A673 (cell line): ENCODE measurements at regions not wholly inside any gene's neighbourhood (a gene's known extent, or its start where the extent isn't known, plus 50 kb on each side); places are given as distances from the start of the nearest gene placed in this dataset.
"Not testable (repeated sequence)": the region's sequence is repeated elsewhere in the genome, so short reads cannot be mapped to it uniquely, and the experiment has no call there.

Experiments used
- BruUV-seq: library from RNA; stranded (reverse); fragments of 400-500 nt; replicated peaks from 2 replicates; lab custom pipeline; 2021; lab: Mats Ljungman, UMichigan
- CTCF ChIA-PET: fragments of 300-600 bp; sonication (Branson Sonifier 250); formaldehyde crosslinking; loops from one replicate; lab custom pipeline; 2022; ENCODE audit warnings: antibody characterized with exemption; lab: Charles Lee
- POLR2A ChIA-PET: fragments of 300-600 bp; sonication (Branson Sonifier 250); formaldehyde crosslinking; loops from one replicate; lab custom pipeline; 2022; ENCODE audit warnings: antibody characterized with exemption; ENCODE audit not compliant: low non-redundant PET; lab: Charles Lee
- DNase-seq: peaks from one replicate; pipeline ENCODE4 v3.0.0-alpha.2; 2015; ENCODE audit warnings: low spot score
- H3K27ac ChIP-seq: fragments of 200-600 bp; sonication (generic); 2 replicates; pipeline ENCODE4 v1.5.1; 2016; ENCODE audit warnings: mixed run types, low read depth, mild to moderate bottlenecking, mixed read lengths, antibody characterized with exemption, low read length; ENCODE audit not compliant: poor library complexity, severe bottlenecking
- H3K27me3 ChIP-seq: fragments of 200-600 bp; sonication (generic); replicated peaks from 2 replicates; pipeline ENCODE4 v1.6.1; 2017; ENCODE audit warnings: mixed run types, low read depth, mild to moderate bottlenecking, mixed read lengths, antibody characterized with exemption, low read length; ENCODE audit not compliant: insufficient read depth, poor library complexity
- H3K36me3 ChIP-seq: fragments of 200-600 bp; sonication (generic); 2 replicates; pipeline ENCODE4 v1.6.1; 2016; ENCODE audit warnings: mixed run types, mild to moderate bottlenecking, mixed read lengths, antibody characterized with exemption, low read length; ENCODE audit not compliant: insufficient read depth, poor library complexity, severe bottlenecking
- H3K4me1 ChIP-seq: fragments of 200-600 bp; sonication (generic); 2 replicates; pipeline ENCODE4 v1.6.1; 2017; ENCODE audit warnings: mixed run types, mild to moderate bottlenecking, mixed read lengths, antibody characterized with exemption, low read length; ENCODE audit not compliant: insufficient read depth, poor library complexity, severe bottlenecking
- H3K4me3 ChIP-seq: fragments of 200-600 bp; sonication (generic); 2 replicates; pipeline ENCODE4 v1.5.1; 2016; ENCODE audit warnings: low read depth, mixed run types, mild to moderate bottlenecking, mixed read lengths, low read length; ENCODE audit not compliant: poor library complexity, severe bottlenecking
- H3K9me3 ChIP-seq: fragments of 200-600 bp; sonication (generic); 2 replicates; pipeline ENCODE4 v1.6.1; 2016; ENCODE audit warnings: mixed run types, low read depth, mild to moderate bottlenecking, mixed read lengths, antibody characterized with exemption, low read length; ENCODE audit not compliant: poor library complexity, severe bottlenecking
- EZH2 ChIP-seq: fragments of 200-600 bp; sonication (generic); IDR thresholded peaks from 2 replicates; pipeline ENCODE4 v1.6.1; 2017; ENCODE audit warnings: borderline replicate concordance, low read depth, mild to moderate bottlenecking, mixed read lengths, antibody characterized with exemption, low read length; ENCODE audit not compliant: poor library complexity, severe bottlenecking
- intact Hi-C: fragments of 100-400 bp; cut with micrococcal nuclease; formaldehyde crosslinking; loops from one replicate; pipeline ENCODE4 v1.10.0; 2022; ENCODE audit not compliant: unreplicated experiment
- TF ChIP-seq, protein P1 (sequence below): fragments of 300-800, 200-600 bp; sonication (generic); conservative IDR thresholded peaks from 2 replicates; pipeline ENCODE4 v1.5.1; 2017; ENCODE audit warnings: low read depth, mild to moderate bottlenecking, antibody characterized with exemption, low read length, moderate library complexity, mixed read lengths

DNA sequence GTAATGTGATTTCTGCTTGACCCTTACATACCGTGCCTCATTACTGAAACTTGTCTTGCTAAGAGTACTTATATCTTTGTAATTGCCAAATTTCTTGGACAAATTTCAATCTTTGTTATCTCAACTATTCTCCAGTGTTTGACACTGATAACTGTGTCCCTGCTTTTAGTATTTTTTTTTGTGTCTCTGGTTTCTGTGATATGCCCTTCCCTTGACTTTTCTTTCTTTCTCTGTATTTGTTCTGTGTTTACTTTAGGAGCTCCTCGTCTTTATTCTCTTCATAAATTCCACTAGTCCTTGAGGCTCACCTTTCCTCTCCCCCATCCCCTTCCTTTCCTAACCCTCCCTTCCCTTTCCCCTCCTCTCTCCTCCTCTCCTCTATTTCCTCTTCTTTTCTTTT, 123.7 kb upstream of the FBXL17 start:
- no TSS peak for BruUV-seq
- H3K36me3 ChIP-seq = no peaks in the 10 kb centered on the region
- CTCF ChIA-PET = no interaction called here
- DNase-seq = no peak
- no peak overlapping the region for H3K4me3 ChIP-seq
- H3K4me1 ChIP-seq = no peaks in the 10 kb centered on the region
- no peak overlapping the region for H3K27ac ChIP-seq
- H3K27me3 ChIP-seq = no peaks in the 10 kb centered on the region
- POLR2A ChIA-PET = no interaction called here
- intact Hi-C loops = no loop called here
- no peaks in the 10 kb centered on the region for H3K9me3 ChIP-seq
- TF ChIP-seq, protein P1, sequence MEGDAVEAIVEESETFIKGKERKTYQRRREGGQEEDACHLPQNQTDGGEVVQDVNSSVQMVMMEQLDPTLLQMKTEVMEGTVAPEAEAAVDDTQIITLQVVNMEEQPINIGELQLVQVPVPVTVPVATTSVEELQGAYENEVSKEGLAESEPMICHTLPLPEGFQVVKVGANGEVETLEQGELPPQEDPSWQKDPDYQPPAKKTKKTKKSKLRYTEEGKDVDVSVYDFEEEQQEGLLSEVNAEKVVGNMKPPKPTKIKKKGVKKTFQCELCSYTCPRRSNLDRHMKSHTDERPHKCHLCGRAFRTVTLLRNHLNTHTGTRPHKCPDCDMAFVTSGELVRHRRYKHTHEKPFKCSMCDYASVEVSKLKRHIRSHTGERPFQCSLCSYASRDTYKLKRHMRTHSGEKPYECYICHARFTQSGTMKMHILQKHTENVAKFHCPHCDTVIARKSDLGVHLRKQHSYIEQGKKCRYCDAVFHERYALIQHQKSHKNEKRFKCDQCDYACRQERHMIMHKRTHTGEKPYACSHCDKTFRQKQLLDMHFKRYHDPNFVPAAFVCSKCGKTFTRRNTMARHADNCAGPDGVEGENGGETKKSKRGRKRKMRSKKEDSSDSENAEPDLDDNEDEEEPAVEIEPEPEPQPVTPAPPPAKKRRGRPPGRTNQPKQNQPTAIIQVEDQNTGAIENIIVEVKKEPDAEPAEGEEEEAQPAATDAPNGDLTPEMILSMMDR = no peak

DNA sequence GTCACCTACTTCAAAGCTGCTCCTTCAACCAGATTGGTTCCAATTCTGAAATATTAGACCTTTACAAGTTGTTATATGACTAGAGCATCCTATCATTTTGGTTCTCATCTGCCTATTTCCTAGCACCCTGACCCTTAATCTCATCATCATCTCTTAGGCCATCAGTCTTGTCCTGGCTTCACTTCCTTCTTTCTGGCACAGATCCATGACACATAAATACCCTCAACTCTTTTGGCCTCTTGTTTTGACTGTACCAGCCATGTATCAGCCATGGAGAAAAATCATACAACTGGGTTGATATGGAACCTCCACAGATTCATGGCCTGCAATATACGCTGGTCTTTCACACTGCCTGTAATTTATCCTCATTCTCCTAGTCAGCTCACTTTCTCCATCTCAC, 123.1 kb upstream of the FBXL17 start:
- ChIA-PET CTCF (no interaction called here), POLR2A (no interaction called here)
- Histone ChIP-seq H3K36me3 (no peaks in the 10 kb centered on the region), H3K9me3 (no peaks in the 10 kb centered on the region), H3K4me1 (no peaks in the 10 kb centered on the region), H3K27ac (no peak overlapping the region), H3K27me3 (no peaks in the 10 kb centered on the region), H3K4me3 (no peak overlapping the region)
- intact Hi-C loops = no loop called here
- DNase-seq = no peak
- no TSS peak for BruUV-seq
- TF ChIP-seq, protein P1 = no peak
- TF ChIP-seq EZH2 = no peak

DNA sequence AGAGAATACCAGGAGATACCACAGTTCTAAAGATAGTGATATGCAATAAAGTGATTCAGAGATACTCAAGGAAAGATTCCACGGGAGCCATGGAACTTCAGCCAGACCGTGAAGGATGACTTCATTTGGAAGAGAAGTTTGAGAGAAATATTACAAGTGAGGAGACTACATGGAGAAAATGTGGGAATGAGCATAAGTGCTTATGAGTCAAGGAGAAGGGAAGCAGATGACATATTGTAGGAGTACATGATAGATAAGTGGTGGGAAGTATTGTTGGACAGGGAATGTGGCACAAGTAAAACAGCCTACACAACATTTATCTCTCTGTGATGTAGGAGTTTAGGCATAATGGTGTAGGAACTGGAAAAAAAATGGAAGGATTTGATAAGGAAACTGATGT, 122.1 kb upstream of the FBXL17 start:
- BruUV-seq = no TSS peak
- no peaks in the 10 kb centered on the region for H3K36me3 ChIP-seq
- ChIA-PET POLR2A (no interaction called here), CTCF (no interaction called here)
- TF ChIP-seq EZH2 = no peak
- TF ChIP-seq, protein P1 = no peak
- no peaks in the 10 kb centered on the region for H3K9me3 ChIP-seq
- no peaks in the 10 kb centered on the region for H3K4me1 ChIP-seq
- no peak overlapping the region for H3K4me3 ChIP-seq
- no peaks in the 10 kb centered on the region for H3K27me3 ChIP-seq
- intact Hi-C loops = no loop called here
- DNase-seq = no peak
- H3K27ac ChIP-seq = no peak overlapping the region

DNA sequence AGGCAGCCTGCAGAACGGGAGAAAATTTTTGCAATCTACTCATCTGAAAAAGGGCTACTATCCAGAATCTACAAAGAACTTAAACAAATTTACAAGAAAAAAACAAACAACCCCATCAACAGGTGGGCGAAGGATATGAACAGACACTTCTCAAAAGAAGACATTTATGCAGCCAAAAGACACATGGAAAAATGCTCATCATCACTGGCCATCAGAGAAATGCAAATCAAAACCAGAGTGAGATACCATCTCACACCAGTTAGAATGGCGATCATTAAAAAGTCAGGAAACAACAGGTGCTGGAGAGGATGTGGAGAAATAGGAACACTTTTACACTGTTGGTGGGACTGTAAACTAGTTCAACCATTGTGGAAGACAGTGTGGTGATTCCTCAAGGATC, 113.7 kb upstream of the FBXL17 start:
- DNase-seq, CTCF ChIA-PET, H3K27me3 ChIP-seq, H3K9me3 ChIP-seq, H3K27ac ChIP-seq, H3K36me3 ChIP-seq, H3K4me1 ChIP-seq, POLR2A ChIA-PET, intact Hi-C loops, BruUV-seq, H3K4me3 ChIP-seq: not testable (repeated sequence)
